DLD1 (cell line): ENCODE measurements at regions not wholly inside any gene's neighbourhood (a gene's known extent, or its start where the extent isn't known, plus 50 kb on each side); places are given as distances from the start of the nearest gene placed in this dataset.
"Not testable (repeated sequence)": the region's sequence is repeated elsewhere in the genome, so short reads cannot be mapped to it uniquely, and the experiment has no call there.

ENCODE experiments used
- in situ Hi-C: cut with HindIII; loops from 2 replicates; pipeline ENCODE4 v1.10.0; 2017; ENCODE audit warnings: low sequenced_read_pairs

GRCh38 chr1:14326857-14327256 lies 271.6 kb upstream of the KAZN start:
- in situ Hi-C loops, result loop anchor here (10.0 kb wide), 1 partner anchor 72 kb away; no protein-coding TSS in a partner anchor

- in situ Hi-C loops, result loop anchor here (10.0 kb wide), 1 partner anchor 74 kb away; no protein-coding TSS in a partner anchor
These were observed 269.8 kb upstream of the KAZN start for GRCh38 chr1:14328685-14329084.

GRCh38 chr1:14332158-14332557 lies 266.3 kb upstream of the KAZN start:
- in situ Hi-C loops, result no loop called here

- in situ Hi-C loops, result no loop called here
These were observed 263.9 kb upstream of the KAZN start for GRCh38 chr1:14334336-14335176.

- in situ Hi-C loops, result no loop called here
These were observed 260.0 kb upstream of the KAZN start for GRCh38 chr1:14338509-14338908.

- in situ Hi-C loops, result no loop called here
These were observed 259.2 kb upstream of the KAZN start for GRCh38 chr1:14339288-14339687.

- in situ Hi-C loops, result no loop called here
These were observed 258.3 kb upstream of the KAZN start for GRCh38 chr1:14340002-14340785.

- in situ Hi-C loops, result no loop called here
These were observed 257.3 kb upstream of the KAZN start for GRCh38 chr1:14341147-14341546.

GRCh38 chr1:14345946-14346550 lies 252.4 kb upstream of the KAZN start:
- in situ Hi-C loops, result no loop called here

- in situ Hi-C loops, result no loop called here
These were observed 251.3 kb upstream of the KAZN start for GRCh38 chr1:14347186-14347585.

- in situ Hi-C loops, result no loop called here
These were observed 250.7 kb upstream of the KAZN start for GRCh38 chr1:14347776-14348175.

- in situ Hi-C loops, result no loop called here
These were observed 248.3 kb upstream of the KAZN start for GRCh38 chr1:14350197-14350596.

- in situ Hi-C loops, result no loop called here
These were observed 245.6 kb upstream of the KAZN start for GRCh38 chr1:14352897-14353296.

- in situ Hi-C loops, result not testable (repeated sequence)
These were observed 237.5 kb upstream of the KAZN start for GRCh38 chr1:14361005-14361404.

GRCh38 chr1:14362331-14362730 lies 236.2 kb upstream of the KAZN start:
- in situ Hi-C loops, result no loop called here

GRCh38 chr1:14363036-14363590 lies 235.4 kb upstream of the KAZN start:
- in situ Hi-C loops, result no loop called here

- in situ Hi-C loops, result no loop called here
These were observed 234.6 kb upstream of the KAZN start for GRCh38 chr1:14363707-14364413.

GRCh38 chr1:14365301-14365988 lies 233.0 kb upstream of the KAZN start:
- in situ Hi-C loops, result no loop called here

GRCh38 chr1:14366091-14367018 lies 232.1 kb upstream of the KAZN start:
- in situ Hi-C loops, result no loop called here
